CD14-positive monocyte (primary cell): ENCODE measurements at regions not wholly inside any gene's neighbourhood (a gene's known extent, or its start where the extent isn't known, plus 50 kb on each side); places are given as distances from the start of the nearest gene placed in this dataset.

Source experiments
- DNase-seq, 3 donors: peaks; one replicate each; pipeline ENCODE4 v3.0.0-alpha.2; 2011 to 2022
- H2AFZ ChIP-seq: 2 replicates; pipeline ENCODE4 v1.6.0; 2012; ENCODE audit warnings: mild to moderate bottlenecking, low read depth, low read length, inconsistent platforms; ENCODE audit not compliant: insufficient read depth, poor library complexity, severe bottlenecking
- H3K27ac ChIP-seq, 2 donors: 1 replicate in 1 of 2; 2 replicates in 1 of 2; pipeline ENCODE4 v1.5.1; 2012 to 2013; ENCODE audit warnings: low read length in 2 of 2, control low read depth in 1 of 2, inconsistent platforms in 1 of 2, low read depth in 1 of 2, mild to moderate bottlenecking in 1 of 2
- H3K27me3 ChIP-seq, 2 donors: one replicate each; pipeline versions ENCODE4 v1.6.0 to v1.6.1; 2011 to 2013; ENCODE audit warnings: low read length in 2 of 2; ENCODE audit not compliant: control insufficient read depth in 2 of 2, insufficient read depth in 2 of 2
- H3K36me3 ChIP-seq, 2 donors: replicated peaks in 1 of 2; 1 replicate in 1 of 2; 2 replicates in 1 of 2; pipeline versions ENCODE4 v1.5.1 to v1.6.1; 2012 to 2013; ENCODE audit warnings: low read length in 2 of 2, control low read depth in 1 of 2, inconsistent platforms in 1 of 2, mild to moderate bottlenecking in 1 of 2; ENCODE audit not compliant: insufficient read depth in 2 of 2, control insufficient read depth in 1 of 2
- H3K4me1 ChIP-seq, 2 donors: 1 replicate in 1 of 2; 2 replicates in 1 of 2; pipeline versions ENCODE4 v1.5.1 to v1.6.1; 2012 to 2013; ENCODE audit warnings: low read length in 2 of 2, control low read depth in 1 of 2, inconsistent platforms in 1 of 2, mild to moderate bottlenecking in 1 of 2, moderate library complexity in 1 of 2; ENCODE audit not compliant: insufficient read depth in 2 of 2, control insufficient read depth in 1 of 2
- H3K4me2 ChIP-seq: replicated peaks from 2 replicates; pipeline ENCODE3; 2012; ENCODE audit warnings: low read length, moderate library complexity, mild to moderate bottlenecking; ENCODE audit not compliant: poor library complexity, severe bottlenecking; ENCODE audit errors: extremely low read depth
- H3K4me3 ChIP-seq, 3 experiments: fragments of 200-600 bp in 1 of 3; sonication (generic) in 1 of 3; replicated peaks in 1 of 3; 1 replicate in 2 of 3; 2 replicates in 1 of 3; pipeline ENCODE4 v1.5.1; 2011 to 2013; ENCODE audit warnings: low read length in 3 of 3, mild to moderate bottlenecking in 3 of 3, control low read depth in 2 of 3, low read depth in 2 of 3, inconsistent platforms in 1 of 3, moderate library complexity in 1 of 3
- H3K79me2 ChIP-seq: 2 replicates; pipeline ENCODE4 v1.6.0; 2012; ENCODE audit warnings: mild to moderate bottlenecking, control low read depth, inconsistent platforms, low read length, moderate library complexity; ENCODE audit not compliant: insufficient read depth
- H3K9ac ChIP-seq: 2 replicates; pipeline ENCODE4 v1.6.0; 2017; ENCODE audit warnings: low read length, mild to moderate bottlenecking; ENCODE audit not compliant: insufficient read depth, poor library complexity, severe bottlenecking
- H3K9me3 ChIP-seq, 2 donors: replicated peaks in 1 of 2; 1 replicate in 1 of 2; 2 replicates in 1 of 2; pipeline versions ENCODE4 v1.5.1 to v1.6.1; 2012 to 2013; ENCODE audit warnings: low read length in 2 of 2, control low read depth in 1 of 2; ENCODE audit not compliant: control insufficient read depth in 1 of 2, insufficient read depth in 1 of 2
- H4K20me1 ChIP-seq: 2 replicates; pipeline ENCODE4 v1.6.0; 2012; ENCODE audit warnings: mild to moderate bottlenecking, low read length, control low read depth, moderate library complexity; ENCODE audit not compliant: insufficient read depth
- H3K27ac Mint-ChIP-seq, 7 donors: one replicate each; pipeline ENCODE4 v1.8.0; 2020; ENCODE audit warnings: mild to moderate bottlenecking in 7 of 7, mixed read lengths in 7 of 7, moderate library complexity in 6 of 7, inconsistent platforms in 2 of 7
- H3K27me3 Mint-ChIP-seq, 3 donors: one replicate each; pipeline ENCODE4 v1.8.0; 2021 to 2022; ENCODE audit warnings: low read depth in 3 of 3, mild to moderate bottlenecking in 3 of 3, mixed read lengths in 3 of 3, moderate library complexity in 3 of 3, inconsistent platforms in 1 of 3
- H3K36me3 Mint-ChIP-seq, 2 donors: one replicate each; pipeline ENCODE4 v1.8.0; 2020; ENCODE audit warnings: mixed read lengths in 2 of 2, inconsistent platforms in 1 of 2, mild to moderate bottlenecking in 1 of 2
- H3K4me1 Mint-ChIP-seq: one replicate; pipeline ENCODE4 v1.8.0; 2020; ENCODE audit warnings: mild to moderate bottlenecking, mixed read lengths
- H3K4me3 Mint-ChIP-seq, 2 donors: one replicate each; pipeline ENCODE4 v1.8.0; 2020; ENCODE audit warnings: mild to moderate bottlenecking in 2 of 2, mixed read lengths in 2 of 2, moderate library complexity in 1 of 2
- H3K9me3 Mint-ChIP-seq, 7 donors: one replicate each; pipeline ENCODE4 v1.8.0; 2020 to 2022; ENCODE audit warnings: mixed read lengths in 7 of 7, mild to moderate bottlenecking in 6 of 7, moderate library complexity in 6 of 7, inconsistent platforms in 2 of 7
- CTCF ChIP-seq: fragments of 200-600 bp; IDR thresholded peaks from one replicate; pipeline ENCODE4 v1.8.0; 2022; ENCODE audit warnings: antibody characterized with exemption, mild to moderate bottlenecking
- WGBS: methylation state at CpG from one replicate; pipeline ENCODE4 v1.1.5; 2013; ENCODE audit warnings: missing lambda C conversion rate; ENCODE audit not compliant: insufficient coverage; 5-methylcytosine and 5-hydroxymethylcytosine counted together
- intact Hi-C, 2 donors: fragments of 100-400 bp; cut with micrococcal nuclease; formaldehyde crosslinking; loops; one replicate each; pipeline versions ENCODE4 v1.15.0 to v1.15.1; 2023

- no peaks in the 10 kb centered on the region for H3K36me3 Mint-ChIP-seq
- H3K4me3 Mint-ChIP-seq = no peak overlapping the region
These were observed 120.0 kb downstream of the UQCRFS1 start for GRCh38 chr19:29092712-29093552.

More at GRCh38 chr19:29092712-29093552, 120.0 kb downstream of the UQCRFS1 start:
- Mint-ChIP-seq H3K4me1 (no peaks in the 10 kb centered on the region), H3K27ac (no peak overlapping the region), H3K9me3 (peaks cover 2 to 28% (median 16%) of the 10 kb centered on the region in 7 donors), H3K27me3 (no peaks in the 10 kb centered on the region)
- Histone ChIP-seq H4K20me1 (no peaks in the 10 kb centered on the region), H3K36me3 (no peaks in the 10 kb centered on the region), H3K27ac (no peak overlapping the region), H3K4me2 (no peak overlapping the region), H3K79me2 (no peaks in the 10 kb centered on the region), H3K9ac (no peak overlapping the region), H3K4me1 (no peaks in the 10 kb centered on the region), H3K9me3 (peaks cover 6 to 14% of the 10 kb centered on the region in 2 donors), H2AFZ (no peak overlapping the region), H3K4me3 (no peak overlapping the region), H3K27me3 (no peaks in the 10 kb centered on the region)
- no peak for DNase-seq
- intact Hi-C loops = no loop called here
- 92% methylated on average over 36 of the region's 41 CpGs for WGBS
- TF ChIP-seq CTCF = no peak
